HG02938 (cell line): ENCODE measurements at regions not wholly inside any gene's neighbourhood (a gene's known extent, or its start where the extent isn't known, plus 50 kb on each side); places are given as distances from the start of the nearest gene placed in this dataset.
A peak's percentile ranks its signal among the peaks of the same experiment; 100 is the strongest.
"Not testable (repeated sequence)": the region's sequence is repeated elsewhere in the genome, so short reads cannot be mapped to it uniquely, and the experiment has no call there.

ENCODE experiments used
- ATAC-seq: cut with Tn5 transposase; IDR thresholded peaks from one replicate; pipeline ENCODE4 v1.9.1; 2021; ENCODE audit warnings: mild to moderate bottlenecking, moderate library complexity; ENCODE audit not compliant: unreplicated experiment

- no peak for ATAC-seq
These were observed 251.3 kb upstream of the ATP5MC3 start for GRCh38 chr2:175432793-175433192.

- ATAC-seq, result no peak
These were observed 250.5 kb upstream of the ATP5MC3 start for GRCh38 chr2:175432021-175432420.

GRCh38 chr2:175431101-175431946 lies 249.8 kb upstream of the ATP5MC3 start:
- no peak for ATAC-seq

GRCh38 chr2:175430236-175430635 lies 248.7 kb upstream of the ATP5MC3 start:
- no peak for ATAC-seq

GRCh38 chr2:175418224-175418835 lies 236.8 kb upstream of the ATP5MC3 start:
- no peak for ATAC-seq

- peak; percentile 67 for ATAC-seq
These were observed 233.5 kb upstream of the ATP5MC3 start for GRCh38 chr2:175414882-175415487.

GRCh38 chr2:175414191-175414881 lies 232.8 kb upstream of the ATP5MC3 start:
- no peak for ATAC-seq

- not testable (repeated sequence) for ATAC-seq
These were observed 229.4 kb upstream of the ATP5MC3 start for GRCh38 chr2:175410941-175411340.

- no peak for ATAC-seq
These were observed 223.3 kb upstream of the ATP5MC3 start for GRCh38 chr2:175404839-175405238.

- ATAC-seq, result no peak
These were observed 222.2 kb upstream of the ATP5MC3 start for GRCh38 chr2:175403599-175404221.

GRCh38 chr2:175402571-175402970 lies 221.1 kb upstream of the ATP5MC3 start:
- no peak for ATAC-seq

GRCh38 chr2:175401956-175402469 lies 220.5 kb upstream of the ATP5MC3 start:
- no peak for ATAC-seq

GRCh38 chr2:175400975-175401374 lies 219.5 kb upstream of the ATP5MC3 start:
- ATAC-seq, result no peak

- no peak for ATAC-seq
These were observed 217.8 kb upstream of the ATP5MC3 start for GRCh38 chr2:175399326-175399725.

- no peak for ATAC-seq
These were observed 217.3 kb upstream of the ATP5MC3 start for GRCh38 chr2:175398848-175399247.

- ATAC-seq, result no peak
These were observed 215.2 kb upstream of the ATP5MC3 start for GRCh38 chr2:175396696-175397095.

GRCh38 chr2:175393851-175394250 lies 212.3 kb upstream of the ATP5MC3 start:
- no peak for ATAC-seq

- no peak for ATAC-seq
These were observed 201.8 kb upstream of the ATP5MC3 start for GRCh38 chr2:175383286-175383685.

GRCh38 chr2:175373729-175374128 lies 192.2 kb upstream of the ATP5MC3 start:
- no peak for ATAC-seq
